T-helper 2 cell treated with Interferon-gamma antibody and Interleukin-4, amounts not matched to agents 100 ng/mL and 5 ng/mL, for 36 hours (primary cell): ENCODE measurements at regions not wholly inside any gene's neighbourhood (a gene's known extent, or its start where the extent isn't known, plus 50 kb on each side); places are given as distances from the start of the nearest gene placed in this dataset.

Experiments
- intact Hi-C: fragments of 100-400 bp; cut with micrococcal nuclease; formaldehyde crosslinking; loops from one replicate; pipeline ENCODE4 v1.15.1; 2023

DNA sequence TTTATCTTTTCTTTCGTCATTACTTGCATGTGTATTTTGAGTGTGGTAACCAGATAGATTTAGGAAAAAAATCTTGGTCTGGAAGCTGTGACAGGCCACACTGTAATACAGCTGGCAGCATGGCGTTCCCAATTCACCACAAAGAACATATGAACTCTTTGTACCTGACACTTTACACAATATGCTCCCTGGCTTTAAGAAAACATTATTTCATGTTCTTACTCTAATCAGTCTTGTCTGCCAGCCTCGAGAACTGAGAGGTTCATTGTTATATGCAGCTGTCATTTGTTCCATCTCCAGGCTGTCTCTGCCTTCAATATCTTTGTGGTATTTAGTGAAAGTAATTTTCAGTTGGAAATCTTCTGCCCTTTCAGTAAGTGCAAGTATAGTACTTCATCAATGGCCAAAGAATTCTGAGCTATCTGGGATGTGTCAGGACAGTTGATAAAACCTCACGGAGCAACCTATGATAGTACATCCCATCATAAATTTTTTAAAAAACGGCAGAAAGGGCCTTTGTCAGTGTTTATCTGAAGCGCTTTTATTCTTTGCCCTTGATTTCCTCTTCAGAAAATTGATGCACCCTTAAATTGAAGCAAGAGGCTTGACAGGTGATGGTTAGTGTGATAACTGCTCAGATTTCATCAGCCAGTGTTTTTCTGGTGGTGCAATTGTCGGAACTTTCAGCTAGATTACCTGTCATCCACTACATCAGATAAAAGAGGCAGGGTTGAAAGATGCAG is 146.3 kb upstream of the SP8 start:
- intact Hi-C loops = no loop called here

DNA sequence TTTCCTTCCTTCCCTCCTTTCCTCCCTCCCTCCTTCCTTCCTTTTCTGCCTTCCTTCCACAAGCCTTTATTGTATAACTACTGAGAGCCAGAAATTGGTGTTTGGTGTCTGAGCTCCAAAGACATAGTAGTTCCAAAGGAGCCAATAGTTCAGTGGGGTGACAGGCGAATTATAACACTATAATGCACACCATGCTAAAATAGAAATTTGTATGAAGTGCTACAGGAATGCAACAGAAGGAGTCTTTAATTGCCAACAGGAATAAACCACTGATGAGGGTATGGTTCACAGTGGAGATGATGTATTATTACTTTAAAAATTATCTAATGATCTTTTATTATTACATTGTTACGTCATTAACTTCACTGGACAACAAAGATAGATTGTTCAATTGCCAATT is 158.8 kb upstream of the SP8 start:
- intact Hi-C loops = no loop called here

GRCh38 chr7:20952916-20953315 is 166.2 kb upstream of the SP8 start:
- intact Hi-C loops = no loop called here

DNA sequence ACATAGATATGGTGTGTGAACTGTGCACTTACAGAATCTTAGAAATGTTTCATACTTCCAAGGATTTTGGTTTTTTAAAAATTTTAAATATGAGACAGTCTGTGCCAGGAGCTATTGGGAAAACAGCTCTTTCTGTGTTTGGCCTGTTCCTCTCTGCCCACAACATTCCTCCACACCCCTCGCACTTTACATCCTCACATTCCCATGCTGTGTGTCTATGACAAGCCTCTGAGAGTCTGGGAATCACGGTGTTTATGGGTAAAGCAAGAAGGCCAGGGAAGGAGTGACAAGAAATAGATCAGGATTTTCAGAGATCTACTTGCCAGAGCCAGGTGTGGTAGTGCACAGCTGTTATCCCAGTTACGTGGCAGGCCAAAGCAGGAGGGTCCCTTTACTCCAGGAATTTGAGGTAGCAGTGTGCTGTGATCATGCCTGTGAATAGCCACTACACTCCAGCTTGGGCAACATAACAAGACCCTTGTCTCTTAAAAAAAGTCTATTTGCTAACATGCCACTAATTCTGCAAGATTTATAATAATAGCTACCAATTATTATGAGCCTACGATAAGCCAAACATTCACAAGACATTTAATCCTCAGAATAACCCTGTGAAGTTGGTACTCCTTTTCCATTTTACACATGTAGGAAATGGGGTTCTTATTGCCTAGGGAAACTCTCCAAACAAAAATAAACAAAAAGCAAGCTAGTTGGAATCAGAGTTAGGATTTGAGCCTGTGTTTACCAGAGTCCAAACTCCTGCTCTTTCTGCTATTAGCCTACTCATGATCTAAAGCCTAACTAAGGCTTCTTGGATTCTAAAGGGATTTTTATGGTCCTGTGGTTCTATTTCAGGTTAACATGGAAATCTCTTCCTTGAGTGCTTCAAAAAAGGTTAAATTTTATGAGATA is 168.3 kb upstream of the SP8 start:
- intact Hi-C loops = no loop called here

DNA sequence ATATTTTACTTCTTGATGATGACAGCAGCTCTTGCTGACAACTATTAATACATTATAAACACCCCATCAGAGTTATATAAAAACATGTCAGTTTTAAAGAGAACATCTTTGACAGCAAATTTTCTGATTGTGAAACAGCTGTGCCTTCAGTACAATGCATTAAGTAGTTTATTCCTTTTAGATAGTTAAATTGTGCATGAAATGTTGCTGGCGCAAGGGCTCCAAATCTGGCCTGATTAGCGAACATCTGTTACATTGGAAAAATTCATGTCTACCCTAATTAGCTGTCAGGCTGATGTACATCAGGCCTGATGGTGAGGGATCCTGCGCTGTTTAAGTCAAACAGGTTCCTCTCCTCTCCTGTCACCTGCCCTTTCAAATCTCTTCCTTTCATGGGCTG is 171.9 kb upstream of the SP8 start:
- intact Hi-C loops = no loop called here

GRCh38 chr7:20959281-20959680 is 172.6 kb upstream of the SP8 start:
- intact Hi-C loops = no loop called here

DNA sequence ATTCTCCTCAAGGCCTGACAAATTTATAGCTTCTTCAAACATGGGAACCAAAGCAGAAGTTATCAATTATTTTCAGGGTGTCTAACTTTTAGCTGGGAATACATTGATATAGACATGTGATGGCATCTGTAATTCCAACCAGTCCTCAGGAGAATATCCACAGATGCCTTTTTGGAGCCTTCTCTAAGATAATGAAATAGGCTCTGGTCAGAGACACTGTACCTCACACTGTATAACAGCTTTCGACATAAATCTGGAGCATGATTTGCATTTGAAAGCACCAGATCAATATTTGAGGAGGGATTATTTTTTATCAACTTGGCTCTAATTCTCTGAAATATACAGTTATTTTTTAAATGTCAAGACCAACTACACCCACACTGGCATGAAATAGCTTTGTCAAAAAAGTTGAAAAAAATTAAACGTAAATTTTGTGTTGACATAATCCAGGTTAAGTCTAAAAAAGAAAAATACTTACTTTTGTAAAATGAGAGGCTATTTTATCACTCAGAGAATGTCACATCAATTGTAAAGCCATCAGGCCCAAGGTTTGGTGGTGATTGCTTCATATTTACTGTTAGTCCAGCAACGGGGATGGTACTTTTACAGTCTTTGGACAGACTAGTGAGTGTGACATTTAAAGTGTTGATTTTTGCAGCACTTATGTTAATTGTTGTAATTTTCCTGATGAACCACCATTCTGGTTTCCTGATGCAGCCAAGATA is 177.0 kb upstream of the SP8 start:
- intact Hi-C loops = no loop called here

GRCh38 chr7:20964281-20964918 is 177.7 kb upstream of the SP8 start:
- intact Hi-C loops = no loop called here

DNA sequence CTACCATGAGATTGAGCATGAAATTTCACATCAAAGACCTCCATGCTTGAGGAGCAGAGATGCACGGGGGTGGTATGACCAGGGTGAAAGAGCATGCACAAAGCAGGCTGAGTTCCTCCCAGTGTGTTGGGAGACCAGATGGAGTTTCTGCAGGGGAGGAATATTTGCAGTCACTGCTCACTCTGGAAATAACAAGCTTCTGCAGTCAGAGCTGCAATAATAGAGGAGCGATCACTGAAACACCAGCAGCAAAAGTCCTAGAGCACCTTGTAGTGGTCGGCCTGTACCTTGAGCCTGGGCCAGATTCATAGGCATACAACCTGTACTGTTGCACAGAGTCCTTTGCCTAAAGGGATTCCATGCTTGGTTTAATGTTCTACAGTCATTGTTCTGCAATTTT is 184.5 kb upstream of the SP8 start:
- intact Hi-C loops = no loop called here

DNA sequence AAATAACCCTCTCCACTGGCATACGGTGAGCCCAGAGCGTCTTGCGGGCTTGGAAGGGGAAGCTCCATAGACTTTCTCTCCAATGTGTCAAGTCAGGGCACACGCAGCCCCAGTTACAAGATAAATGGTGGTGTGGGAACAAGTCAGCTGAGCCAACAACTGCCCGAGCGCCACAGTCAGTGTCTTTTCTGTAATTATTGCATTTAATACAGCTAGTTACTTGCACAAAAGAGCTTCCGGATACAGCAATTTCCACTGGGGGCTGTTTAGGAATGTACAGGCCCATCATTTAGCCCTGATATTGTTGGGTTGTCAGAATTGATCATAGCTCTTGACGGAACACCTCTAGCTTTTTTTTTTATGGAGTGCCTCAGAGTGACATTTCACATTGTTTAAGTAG is 193.5 kb upstream of the SP8 start:
- intact Hi-C loops = no loop called here

DNA sequence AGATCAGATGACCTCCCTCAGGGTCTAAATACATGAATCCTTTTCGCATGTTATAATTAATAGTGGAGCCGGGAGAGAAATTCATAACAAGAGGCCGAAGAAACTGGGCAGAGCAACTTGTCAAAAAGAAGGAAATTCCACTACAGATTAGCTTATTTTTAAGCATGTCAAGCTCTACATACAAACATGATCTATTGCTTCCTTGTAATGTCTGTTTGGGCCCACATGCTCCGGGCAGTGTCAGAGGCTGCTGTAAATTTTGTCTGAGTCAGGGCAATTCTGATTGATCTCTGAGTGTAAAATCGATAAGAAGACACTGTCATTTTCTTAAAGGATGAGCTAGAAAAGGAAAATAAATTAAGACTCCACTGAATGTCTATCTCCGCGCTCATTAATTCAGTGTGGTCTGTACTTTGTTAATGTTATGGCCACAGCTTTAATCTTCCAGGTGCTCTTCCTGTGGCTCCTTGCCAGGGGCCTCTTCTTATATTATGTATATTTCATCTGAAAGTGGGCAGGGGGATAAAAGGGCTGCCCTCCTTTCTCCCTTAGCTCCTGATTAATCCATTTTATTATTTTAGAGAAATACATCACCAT is 194.1 kb upstream of the SP8 start:
- intact Hi-C loops = no loop called here

DNA sequence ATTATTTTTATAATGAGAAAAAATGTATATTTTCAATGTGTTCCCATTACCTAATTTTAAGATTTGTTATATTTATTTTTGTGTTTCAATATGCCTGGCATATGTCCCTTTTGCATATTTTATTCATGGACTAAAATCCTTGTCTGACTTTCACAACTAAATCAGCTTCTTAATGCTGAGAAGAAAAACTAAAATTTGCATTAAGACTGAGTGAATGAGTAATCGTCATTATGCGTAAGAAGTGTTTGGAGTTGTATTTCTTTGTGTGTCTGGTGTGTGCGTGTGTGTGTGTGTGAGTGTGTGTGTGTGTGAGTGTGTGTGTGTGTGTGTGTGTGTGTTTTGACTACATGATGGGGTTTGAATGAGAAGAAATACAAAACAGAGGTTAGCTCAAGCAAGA is 201.7 kb upstream of the SP8 start:
- intact Hi-C loops = no loop called here

DNA sequence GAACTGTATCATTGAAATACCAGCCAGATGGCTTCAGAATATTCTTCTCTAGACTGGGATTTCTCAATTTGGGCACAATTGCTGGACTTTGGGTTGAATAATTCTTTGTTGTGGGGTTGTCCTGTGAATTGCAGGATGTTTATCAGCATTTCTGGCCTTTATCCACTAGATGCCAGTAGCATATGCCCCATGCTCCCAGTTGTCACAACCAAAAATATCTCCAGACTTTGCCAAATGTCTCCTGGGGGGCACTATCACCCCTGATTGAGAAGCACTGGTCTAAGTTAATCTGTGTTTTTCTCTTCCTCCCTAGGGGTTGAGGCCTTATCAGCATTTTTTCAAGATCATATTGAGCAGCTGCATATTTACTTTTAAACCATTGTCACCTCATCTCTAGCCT is 204.9 kb upstream of the SP8 start:
- intact Hi-C loops = no loop called here

- intact Hi-C loops = no loop called here
Observed at GRCh38 chr7:20993693-20994092, 207.0 kb upstream of the SP8 start.

DNA sequence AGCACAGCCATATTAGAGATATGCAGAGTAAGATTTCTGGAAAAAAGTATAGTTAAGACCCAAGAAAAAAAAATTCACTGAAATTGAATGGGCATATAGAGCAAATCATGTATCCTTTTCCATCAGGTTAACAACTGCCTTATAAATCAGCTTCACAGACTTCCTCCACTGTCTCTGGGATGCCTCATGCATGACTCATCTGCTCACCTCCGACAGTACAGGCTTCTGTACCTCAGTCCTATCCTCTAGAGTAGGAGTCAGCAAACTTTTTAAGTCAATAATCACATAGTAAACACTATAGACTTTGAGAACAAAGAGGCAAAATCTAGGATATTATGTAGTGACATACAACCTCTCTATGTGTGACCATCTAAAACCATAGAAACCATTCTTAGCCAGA is 211.6 kb upstream of the SP8 start:
- intact Hi-C loops = no loop called here

DNA sequence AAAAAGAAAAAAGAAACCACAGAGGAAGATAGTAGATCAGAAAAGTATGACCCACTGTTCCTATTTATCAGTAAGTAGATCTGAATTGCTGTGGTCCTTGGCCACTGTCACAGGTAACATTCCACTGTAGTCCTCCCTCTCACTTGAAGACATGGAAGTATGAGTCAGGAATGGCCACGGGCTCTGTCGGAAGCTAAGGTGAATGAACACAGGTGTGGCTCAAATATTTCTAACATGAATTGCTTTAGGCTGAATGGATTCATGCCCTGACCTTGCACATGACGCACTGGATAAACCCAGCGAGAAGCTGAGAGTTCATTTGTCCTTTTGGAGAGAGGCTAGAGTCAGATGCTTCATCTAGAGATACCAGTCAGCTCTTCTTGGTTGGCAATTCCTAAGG is 224.5 kb upstream of the SP8 start:
- intact Hi-C loops = no loop called here

DNA sequence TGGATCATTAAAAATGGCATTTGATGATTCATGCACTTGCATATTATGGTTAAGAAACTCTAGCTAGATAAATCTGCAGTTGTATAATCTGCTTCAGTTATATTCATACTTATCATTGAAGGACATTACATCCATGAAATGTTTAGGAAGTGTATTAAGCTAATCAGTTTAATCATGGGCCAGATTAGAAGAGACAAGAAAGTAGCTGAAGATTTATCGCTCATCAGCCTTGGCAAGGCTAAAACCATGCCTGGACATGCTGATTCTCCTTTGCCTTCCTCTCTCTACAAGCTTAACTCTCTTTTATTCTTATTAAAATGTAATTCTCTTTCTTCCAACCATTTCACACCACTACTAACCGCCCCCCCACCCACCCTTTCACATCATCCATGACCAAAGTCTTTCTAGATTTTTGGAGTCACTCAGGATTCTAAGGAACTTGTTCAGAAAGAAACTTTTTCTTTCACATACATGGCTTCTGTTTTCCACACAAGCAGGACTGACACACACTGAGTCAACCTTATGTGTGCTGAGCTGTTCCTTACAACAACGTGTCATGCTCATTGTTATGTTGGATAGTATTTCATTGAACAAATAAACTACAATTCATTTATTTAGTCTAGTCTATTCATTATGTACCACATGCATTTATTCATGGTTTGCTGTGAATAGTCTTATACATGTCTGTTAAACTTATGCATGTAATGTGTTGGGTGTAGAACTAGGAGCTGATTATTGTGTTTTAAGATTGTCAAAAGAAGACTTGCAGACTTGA is 227.3 kb upstream of the SP8 start:
- intact Hi-C loops = no loop called here

GRCh38 chr7:21020667-21021066 is 234.0 kb upstream of the SP8 start:
- intact Hi-C loops = no loop called here

GRCh38 chr7:21023841-21024484 is 237.3 kb upstream of the SP8 start:
- intact Hi-C loops = no loop called here

GRCh38 chr7:21024485-21024867 is 237.8 kb upstream of the SP8 start:
- intact Hi-C loops = no loop called here
